Amniotic stem cell (primary cell): ENCODE measurements at regions not wholly inside any gene's neighbourhood (a gene's known extent, or its start where the extent isn't known, plus 50 kb on each side); places are given as distances from the start of the nearest gene placed in this dataset.

Experiments
- DNase-seq: peaks from one replicate; lab custom pipeline; 2025; lab: John Stamatoyannopoulos, UW

DNA sequence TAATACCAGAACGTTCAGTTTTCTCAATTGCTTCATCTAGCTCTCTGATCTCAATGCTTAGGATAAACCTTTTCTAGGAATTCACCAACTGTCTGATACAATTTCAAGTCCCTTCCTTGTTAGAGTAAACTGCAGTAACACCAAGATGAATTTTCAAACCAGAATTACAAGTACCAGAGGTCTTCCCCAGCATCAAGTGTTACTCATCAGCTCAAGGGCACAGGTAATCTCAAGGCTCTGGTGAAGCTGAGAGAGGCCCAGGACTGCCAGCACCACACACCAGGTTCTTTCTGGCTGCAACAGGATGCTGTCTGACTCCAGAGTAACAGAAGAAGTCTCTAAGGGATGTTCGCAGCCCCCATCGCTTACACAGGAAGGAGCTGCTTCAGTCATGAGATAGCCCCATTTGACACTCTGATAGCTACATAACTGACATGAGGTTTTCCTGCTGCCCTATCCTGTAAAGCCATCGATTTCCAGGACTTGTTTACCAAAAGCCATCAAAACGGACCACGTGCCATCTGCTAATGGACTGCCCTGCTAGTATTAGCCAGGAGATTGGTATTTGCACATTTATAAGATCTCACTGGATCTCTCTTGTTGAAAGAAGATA is 549.4 kb downstream of the UTRN start:
- DNase-seq, result no peak

DNA sequence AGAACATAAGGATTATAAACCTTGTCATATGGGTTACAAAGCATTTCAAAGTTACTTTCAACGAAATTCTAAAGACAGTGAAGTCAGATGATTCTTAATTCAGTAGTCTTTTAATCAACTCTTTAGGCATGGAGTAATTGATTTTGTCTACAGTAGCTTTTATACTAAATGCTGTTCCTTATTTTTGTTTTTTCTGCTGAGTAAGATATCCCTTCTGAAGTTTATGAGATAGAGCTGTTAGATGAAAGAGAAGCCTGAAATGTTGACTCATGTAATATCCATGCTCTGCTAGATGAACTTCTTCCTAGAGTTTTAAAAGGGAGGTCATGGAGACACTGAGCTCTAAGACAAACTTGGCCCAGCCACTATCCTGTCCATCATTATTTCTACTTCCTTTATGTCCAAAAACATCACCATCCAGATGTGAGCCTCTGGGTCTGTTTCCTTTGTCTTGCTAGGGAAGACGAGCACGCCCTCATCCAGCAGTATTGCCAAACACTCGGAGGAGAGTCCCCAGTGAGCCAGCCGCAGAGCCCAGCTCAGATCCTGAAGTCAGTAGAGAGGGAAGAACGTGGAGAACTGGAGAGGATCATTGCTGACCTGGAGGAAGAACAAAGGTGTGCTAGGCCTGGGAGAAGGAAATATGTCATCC is 550.3 kb downstream of the UTRN start:
- no peak for DNase-seq

DNA sequence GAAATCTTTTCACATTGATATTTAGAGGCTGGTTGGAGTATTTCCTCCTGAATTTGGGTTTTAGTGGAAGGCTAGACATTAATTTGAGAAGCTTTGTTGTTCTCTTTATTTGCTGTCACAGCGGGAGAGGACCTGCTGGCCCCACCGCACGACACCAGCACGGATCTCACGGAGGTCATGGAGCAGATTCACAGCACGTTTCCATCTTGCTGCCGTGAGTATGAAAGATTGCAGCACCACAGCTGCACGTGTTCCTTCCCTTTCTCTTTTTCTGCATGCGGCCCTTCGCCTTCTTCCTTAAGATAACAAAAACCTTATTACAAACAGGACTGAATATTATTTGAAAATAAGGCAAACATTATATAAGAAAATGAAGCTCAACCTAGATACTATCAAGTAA is 555.5 kb downstream of the UTRN start:
- no peak for DNase-seq

DNA sequence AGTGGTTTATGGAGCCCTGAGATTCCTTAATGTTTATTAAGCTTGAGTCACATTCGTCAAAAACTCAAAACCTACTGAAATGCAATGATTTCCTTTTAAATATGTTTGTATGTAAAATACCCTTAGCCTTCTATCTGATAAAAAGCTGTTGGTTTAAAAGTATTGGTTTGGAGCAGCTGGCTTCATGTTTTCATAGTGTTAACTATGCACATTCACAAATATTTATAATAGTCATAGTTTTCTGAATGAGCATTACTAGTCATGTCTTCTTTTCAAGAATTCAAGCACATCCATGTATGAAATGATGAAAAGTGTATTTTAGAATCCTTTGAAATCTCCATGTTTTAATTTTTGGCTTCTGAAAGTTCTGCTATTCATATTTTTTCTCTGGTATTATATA is 558.6 kb downstream of the UTRN start:
- no peak for DNase-seq

DNA sequence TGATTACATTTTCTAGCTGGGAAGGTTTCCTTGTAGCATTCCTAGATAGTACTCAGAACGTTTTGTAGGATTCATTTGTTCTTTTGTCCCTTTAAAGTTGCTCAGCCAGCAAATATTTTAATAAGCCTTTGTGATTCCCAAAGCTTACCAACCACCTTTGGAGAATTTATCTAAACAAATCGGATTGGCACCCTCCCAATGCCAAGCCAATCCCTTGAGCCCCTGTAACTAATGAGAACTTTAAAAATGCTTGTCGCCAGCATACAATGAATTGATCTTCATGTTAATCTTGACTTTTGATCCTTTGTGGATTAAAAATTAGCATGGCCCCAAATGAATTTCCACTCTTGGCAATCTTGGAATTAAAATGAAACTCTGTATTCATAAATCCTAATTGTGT is 559.5 kb downstream of the UTRN start:
- no peak for DNase-seq

DNA sequence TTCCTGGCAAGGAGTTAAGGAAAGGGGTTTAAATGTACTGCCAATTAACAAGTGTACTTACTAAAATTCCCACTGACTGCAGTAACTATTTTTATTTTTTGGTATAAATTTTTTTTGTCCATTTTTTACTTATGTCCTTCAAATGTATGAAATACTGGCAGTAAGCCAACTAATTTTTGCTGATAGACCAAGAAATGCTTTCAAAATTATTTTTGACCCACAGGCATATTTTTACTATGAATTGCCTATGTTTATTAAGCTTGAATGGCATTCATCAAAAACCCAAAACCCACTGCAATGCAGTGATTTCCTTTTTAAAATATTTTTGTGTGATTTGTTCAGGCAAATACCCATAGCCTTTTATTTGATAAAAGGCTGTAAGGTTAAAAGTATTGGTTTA is 560.1 kb downstream of the UTRN start:
- DNase-seq, result peak; percentile 18

DNA sequence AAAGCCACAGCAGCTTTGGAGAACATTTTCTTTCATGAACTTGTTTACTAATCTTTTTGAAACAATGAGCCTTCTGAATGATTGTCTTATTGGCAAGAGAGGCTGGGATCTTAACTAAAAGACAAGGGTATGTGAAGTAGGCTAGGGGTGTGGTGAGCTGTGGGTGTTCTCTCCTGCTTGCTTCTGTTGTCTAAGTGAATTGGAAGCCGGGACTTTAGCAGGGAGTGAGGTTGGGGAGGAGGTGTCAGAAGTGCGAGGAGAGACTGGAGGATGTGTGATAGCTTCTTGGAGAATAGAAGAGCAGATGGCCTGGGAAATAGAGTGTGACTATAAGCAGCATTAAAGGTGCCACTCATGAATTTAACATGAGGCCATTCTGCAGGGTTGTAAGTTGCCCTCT is 562.8 kb downstream of the UTRN start:
- no peak for DNase-seq

DNA sequence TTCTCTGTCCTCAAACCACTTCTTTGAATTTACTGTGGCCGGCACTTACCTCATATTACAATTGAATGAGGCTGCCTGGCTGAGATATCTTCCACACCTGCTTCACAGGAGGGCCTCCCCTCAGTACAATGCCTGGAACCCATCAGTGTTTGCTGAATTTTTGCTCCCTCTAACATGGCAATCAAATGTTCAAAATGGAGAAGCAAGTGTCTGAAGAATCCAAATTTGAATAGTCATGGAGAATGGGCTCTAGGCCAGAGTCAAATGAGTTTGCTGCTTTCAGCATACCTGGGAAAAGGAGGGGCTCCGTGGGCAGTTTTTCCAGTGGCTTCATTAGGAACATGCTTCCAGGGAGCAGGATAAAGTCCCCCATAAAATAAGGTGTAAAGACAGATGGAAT is 564.8 kb downstream of the UTRN start:
- no peak for DNase-seq

DNA sequence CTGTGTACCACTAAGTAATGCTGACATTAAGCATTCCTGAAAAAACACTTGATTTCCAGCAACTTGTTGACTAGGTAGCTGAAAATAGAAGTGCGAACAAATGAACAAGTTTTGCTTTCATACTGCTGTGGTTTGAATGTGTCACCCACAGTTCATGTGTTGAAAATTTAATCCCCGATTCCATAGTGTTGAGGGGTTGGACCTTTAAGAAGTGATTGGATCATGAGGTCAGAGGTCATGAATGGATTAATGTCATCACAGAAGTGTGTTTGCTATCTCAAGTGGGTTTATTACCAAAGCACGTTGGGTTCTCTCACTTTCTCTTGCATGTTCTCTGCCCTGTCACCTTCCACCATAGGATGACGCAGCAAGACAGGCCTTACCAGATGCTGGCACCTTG is 568.5 kb downstream of the UTRN start:
- DNase-seq, result no peak

DNA sequence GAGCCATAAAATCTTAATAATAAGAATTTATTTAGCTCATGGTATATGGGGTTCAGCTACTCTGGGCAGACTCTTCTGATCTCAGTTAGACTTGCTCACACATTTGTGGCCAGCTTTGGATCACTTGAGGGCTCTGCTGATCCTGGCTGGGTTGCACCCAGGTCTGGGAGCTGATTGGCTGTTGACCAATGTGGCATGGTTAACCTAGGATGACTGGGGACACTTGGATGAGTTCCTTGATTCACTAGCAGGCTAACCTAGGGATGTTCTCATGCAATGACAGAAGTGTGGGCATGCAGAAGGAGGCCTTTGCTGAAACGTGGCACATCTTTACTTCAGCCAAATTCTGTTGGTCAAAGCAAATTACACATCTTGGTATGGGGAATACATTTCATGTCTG is 569.5 kb downstream of the UTRN start:
- DNase-seq, result no peak

DNA sequence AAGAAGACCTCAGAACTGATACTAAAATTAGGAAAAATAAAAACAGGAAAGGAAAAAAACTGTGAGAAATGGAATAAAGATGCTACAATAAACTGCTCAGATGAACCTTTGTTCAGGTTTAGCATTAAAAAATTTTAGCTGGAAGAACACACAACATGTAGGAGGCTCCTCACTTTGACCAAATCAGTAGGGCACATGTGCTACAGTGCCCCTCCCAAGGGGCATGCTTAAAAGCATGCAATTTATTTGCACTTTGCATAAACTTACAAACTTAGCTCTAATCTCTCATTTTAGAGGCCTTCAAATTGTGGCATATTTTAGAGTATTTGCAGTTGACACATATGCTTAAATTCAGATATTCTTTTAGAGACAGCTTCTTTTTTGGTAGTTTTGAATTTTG is 570.2 kb downstream of the UTRN start:
- no peak for DNase-seq

DNA sequence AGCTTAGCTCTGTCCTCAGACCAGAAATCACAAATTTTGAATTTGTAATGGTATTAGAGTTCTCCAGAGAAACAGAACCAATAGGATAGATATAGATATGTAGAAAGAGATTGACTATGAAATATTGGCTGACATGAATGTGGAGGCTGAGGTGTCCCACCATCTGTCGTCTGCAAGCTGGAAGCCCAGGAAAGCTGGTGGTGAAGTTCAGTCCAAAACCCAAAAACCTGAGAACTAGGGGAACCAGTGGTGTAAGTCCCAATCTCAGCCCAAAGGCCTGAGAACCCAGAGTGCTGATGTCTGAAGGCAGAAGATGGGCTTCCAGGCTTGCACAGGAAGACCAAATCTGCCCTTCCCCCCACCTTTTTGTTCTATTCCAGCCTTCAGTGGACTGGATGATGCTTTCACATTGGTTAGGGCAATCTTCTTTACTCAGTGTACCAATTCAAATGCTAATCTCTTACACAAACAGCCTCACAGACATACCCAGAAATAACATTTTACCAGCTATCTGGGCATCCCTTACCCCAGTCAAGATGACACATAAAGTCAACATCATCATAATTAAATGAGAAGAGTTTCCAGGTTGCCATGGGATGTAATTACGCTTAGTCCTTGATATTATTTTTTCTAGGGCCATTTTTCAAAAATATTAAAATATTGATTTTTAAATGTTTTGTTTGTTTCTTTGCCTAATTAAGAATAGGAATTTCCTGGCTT is 570.8 kb downstream of the UTRN start:
- DNase-seq, result no peak

DNA sequence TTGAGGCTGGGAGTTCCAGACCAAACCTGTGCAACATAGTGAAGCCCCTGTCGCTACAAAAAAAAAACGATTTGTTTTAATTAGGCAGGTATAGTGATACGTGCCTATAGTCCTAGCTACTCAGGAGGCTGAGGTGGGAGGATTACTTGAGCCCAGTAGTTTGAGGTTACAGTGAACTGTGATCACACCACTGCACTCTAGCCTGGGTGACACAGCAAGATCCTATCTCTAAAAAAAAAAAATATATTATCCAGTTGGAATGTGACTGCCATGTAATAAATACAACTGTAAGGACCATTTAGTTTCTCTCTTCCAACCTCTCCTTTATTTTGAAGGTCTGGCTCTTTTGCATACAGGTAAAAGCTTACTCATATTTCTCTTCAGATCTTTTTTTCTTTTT is 571.5 kb downstream of the UTRN start:
- DNase-seq, result no peak

DNA sequence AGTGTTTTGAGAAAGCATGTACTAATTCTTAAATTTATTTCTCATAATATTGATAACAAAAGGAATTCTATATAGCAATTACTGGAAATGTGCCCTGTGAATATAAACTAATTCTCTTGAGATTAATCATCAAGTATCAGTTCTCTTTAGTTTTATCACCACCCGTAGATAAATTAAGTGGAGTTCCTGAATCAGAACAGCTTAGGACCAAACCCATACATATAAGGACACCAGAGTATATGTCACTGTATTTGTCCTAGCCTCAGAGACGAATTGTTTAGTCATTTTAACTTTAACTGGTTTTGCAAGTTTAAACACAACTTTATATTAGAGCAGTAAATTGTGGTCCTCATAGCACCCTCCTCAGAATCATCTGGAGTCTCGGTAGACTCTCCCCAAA is 572.0 kb downstream of the UTRN start:
- no peak for DNase-seq

DNA sequence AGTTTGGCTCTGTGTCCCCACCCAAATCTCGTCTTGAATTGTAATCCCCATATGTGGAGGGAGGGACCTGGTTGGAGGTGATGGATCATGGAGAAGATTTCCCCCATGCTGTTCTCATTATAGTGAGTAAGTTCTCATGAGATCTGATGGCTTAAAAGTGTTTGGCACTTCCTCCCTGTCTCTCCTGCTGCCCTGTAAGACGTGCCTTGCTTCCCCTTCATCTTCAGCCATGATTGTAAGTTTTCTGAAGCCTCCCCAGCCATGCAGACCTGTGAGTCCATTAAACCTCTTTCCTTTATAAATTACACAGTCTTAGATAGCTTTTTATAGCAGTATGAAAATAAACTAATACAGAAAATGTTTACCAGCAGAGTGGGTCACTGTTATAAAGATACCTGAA is 577.6 kb downstream of the UTRN start:
- no peak for DNase-seq

DNA sequence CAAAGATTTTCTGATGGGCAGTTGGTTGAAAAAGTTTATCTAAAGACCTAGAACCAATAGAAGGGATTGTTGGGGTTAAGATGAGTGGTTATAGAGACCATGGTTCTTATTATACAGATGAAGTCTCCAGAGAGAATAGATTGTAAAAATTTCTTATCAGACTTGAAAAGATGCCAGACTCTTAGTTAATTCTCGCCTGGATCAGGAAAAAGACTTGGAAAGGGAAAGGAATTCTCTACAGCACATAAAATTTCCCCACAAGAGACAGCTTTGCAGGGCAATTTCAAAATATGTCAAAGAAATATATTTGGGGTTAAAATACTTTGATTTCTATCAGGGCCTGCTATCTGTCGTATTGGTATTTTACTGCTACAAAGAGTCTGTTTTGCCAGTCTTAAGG is 582.6 kb downstream of the UTRN start:
- DNase-seq, result no peak

DNA sequence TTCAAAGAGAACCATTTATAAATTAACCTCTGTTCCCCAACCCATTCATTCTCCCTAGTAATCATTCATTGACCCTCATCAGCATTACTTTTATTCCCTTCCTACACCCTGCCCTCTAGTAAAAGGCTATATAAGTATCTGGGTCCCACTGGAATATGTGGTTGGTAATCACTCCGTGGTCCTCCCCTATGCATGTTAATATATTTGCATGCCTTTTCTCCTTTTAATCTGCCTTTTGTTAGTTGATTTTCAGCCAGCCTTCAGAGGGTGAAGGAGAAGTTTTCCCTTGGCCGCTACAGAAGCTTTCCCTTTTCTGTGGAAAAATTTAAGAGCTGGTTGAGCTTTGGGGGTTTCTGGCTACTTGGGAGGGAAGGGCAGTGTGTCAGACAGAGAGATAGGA is 585.6 kb downstream of the UTRN start:
- DNase-seq, result no peak

DNA sequence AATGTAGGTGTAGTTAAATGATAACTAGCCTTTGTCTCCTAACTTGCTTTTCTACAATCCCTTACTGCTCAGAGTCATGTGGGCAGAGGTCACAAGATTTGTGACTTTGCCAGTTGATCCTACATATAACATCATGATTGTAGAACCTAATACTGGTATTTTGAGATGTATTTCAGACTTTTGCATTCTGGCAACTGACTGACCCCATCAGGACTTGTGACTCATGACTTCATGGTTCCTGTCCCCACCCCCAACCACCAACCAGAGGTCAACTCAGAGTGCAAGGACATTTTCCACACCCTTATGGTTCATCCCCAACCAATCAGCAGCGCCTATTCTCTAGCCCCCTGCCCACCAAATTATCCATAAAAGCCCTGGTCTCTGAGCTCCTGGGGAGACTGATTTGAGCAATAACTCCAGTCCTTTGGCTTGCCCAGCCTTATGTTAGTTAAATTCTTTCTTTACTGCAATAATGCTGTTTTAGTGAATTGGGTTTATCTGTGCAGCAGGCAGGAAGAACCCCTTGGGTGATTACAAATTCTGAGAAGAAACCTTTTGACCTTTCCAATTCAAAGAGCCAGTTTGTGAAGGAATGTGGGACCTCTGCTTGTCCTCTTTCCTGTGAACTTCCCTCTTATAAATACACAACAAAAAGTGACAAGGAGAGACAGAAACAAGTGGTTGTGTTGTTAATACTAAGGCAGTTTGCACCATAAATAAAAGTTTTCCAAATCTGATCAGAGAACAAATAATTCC is 588.7 kb downstream of the UTRN start:
- DNase-seq, result no peak

DNA sequence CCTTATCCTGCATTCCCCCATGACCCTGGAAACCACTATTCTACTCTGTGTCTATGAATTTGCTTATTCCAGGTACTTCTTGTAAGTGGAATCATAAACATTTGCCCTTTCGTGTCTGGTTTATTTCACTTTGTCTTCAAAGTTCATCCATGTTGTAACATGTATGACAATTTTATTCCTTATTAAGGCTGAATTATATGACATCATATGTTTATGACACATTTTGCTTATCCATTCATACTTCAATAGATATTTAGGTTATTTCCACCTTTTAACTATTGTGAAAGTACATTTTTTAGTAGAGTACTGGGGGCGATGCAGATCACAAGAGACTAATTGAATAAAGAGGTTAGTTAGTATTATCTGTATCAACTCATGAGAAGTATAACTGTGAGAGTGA is 591.6 kb downstream of the UTRN start:
- DNase-seq, result no peak

DNA sequence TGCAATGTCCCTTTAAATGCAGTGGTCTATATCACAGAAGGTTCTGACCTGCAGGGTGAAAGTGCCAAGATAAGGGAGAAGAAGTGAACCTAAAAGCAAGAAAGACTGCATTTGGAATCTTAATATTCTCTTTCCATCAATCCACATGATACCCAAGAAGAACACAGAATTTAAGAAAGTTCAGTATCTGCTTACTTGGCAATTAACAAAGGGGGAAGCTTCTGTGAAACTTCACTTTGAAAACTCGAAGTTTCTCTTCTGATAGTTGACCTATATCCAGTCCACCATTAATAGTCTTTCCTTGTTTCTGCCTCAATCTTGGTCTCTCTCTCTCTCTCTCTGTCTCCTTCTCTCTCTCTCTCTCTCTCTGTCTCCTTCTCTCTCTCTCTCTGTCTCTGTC is 592.0 kb downstream of the UTRN start:
- DNase-seq, result no peak

DNA sequence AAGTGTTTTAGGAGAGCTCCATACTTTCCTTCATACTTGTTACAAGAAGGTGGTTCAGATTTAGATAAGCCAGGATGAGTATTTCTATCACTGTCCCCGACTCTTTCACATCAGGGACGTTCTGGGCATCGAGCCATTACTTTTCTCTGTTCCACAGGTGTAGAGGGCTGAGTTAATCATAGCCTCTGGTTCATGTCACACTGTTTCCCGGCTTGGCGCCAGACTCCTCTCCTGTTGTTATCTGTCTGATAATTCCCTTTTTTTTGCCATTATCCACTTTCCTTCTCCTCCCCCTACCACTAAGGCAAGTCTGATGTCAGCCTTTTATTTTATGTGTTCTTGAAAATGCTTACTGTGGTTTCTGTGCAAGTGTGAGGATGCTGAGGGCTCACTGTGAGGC is 593.4 kb downstream of the UTRN start:
- no peak for DNase-seq

DNA sequence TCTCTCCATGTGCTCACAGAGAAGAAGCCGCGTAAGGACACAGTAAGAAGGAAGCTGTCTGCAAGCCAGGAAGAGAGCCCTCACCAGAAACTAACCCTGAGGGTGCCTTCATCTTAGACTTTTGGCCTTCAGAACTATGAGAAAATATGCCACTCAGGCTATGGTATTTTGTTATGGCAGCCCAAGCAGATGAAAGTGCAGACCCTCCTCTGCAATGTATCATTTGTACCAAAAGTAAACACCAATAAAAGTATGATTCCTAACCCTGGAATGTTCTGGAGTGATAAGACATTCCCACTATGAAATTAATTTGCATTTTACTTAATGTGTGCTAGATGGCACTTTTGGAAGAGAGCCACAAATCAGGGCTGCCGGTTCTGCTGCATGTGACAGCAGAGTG is 594.3 kb downstream of the UTRN start:
- DNase-seq, result no peak

DNA sequence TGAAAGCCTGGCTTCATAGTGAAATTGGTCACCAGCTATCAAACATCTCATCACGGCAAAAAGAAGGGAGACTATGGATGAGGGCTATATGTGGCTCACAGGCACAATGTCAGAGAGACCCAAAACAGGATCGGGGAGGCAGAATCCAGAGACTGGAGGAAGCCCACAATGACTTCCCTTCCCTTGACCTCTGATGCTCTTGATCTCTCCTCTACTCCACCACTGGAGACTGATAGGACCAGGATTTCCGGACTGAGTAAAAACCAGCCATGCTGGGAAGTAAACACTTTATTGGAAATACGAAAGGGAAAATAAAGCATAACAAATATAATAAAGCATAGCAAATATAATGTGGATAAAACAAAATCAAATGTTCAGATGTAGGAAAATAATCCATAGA is 597.3 kb downstream of the UTRN start:
- DNase-seq, result no peak
